ENCODE measurements at regions not wholly inside any gene's neighbourhood (a gene's known extent, or its start where the extent isn't known, plus 50 kb on each side); places are given as distances from the start of the nearest gene placed in this dataset.

DNA sequence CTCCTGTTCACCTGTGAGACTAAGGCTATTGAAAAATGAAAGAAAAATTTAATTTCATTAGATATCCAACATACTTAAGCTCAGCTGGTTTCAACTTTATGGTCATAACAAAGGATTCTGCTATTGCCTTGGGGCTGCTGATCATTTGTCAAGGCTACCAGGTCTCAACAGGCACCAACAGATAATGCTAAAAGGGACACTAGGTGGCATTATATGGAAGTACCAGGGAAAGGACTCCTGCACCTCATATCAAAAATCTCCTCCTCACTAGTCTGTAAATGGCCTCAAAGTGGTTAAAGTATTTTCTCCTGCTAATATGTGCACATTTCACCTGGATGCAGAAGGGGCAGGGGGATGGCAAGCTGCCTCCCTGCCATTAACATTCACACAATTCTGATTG is 167.9 kb upstream of the REG3A start:
- no peak for DNase-seq

DNA sequence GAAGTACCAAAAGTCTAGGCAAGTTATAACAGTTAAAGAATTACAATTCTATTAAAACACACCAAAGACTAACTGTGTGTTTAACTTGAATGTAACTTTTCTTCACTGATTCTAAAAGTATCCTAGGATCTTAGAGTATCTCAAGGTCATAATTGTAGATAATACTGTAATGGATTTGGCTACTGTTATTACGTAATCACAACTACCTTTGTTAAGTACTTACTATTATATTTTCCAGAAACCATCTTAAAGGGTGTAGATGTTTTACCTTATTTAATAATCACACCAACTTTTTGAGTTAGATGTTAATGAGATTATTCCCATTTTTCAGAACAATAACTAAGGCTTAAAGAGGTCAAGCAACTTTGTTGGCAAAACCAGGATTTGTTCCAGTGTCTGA is 161.3 kb upstream of the REG3A start:
- DNase-seq, result no peak

DNA sequence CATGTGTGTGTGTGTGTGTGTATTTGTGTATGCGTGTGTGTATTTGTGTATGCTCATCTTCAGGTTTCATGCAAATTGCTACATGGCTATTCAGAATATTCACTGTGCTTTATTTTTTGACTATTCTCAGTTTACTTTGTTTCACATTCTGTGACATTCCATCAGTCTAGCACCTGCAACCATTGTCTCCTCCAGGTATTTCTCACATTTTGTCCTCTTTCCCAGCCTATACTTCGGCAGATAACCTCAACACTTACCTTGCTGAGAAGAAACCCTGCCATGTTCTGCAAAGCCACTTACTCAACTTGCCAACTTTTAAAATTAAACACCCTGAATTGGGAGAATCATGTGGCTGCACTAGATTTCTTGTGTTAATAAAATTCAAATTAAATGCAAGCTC is 135.4 kb upstream of the REG3A start:
- DNase-seq, result no peak

DNA sequence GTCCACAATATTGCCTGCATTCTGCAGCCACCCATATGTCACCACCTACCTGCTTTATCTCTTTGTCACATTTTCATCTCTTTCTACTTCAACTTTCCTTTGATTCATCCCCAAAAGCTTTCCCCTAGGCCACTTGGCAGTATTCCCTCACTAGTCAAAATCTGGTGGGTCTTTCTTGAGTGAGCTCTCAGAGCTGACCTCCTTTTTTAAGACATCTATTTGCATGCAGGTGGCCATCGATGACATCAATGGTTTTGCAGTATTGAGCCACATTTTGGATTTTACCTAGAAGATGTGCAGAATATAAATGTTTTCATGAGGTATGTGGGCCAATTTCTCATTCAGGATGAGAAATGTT is 133.4 kb upstream of the REG3A start:
- DNase-seq, result no peak

DNA sequence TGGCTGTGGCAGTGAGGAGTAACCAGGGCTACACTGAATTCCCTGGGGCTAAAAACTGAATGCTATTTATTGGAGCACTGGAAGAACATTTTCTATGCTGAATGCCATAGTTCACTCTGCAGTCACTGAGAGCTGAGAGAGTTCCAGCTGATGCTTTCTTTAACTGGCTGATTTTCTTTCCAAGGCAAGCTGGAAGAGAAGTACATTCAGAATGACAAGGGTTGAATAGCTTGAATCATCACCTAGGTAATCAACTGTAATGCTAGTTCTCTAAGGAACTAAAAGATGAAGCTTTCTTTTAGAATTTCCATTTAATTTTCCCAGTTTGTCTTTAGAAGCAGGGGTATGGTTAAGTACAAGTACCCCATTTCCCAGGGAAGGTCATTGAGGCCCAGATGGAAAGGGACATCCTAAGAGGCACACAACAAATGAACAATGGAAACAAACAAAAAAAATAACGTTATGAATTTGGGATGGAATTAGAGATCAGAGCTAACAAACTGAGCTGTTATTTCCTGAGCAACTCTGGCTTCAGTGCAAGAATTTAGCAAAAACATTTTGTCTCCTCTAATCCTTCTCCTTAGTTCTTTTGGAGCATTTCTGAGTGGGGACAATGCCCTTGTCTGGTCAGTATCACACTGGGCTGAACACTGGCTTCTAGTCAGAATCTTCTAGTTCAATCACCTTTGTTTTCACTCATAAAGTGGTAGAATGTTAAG is 132.8 kb upstream of the REG3A start:
- DNase-seq, result no peak

DNA sequence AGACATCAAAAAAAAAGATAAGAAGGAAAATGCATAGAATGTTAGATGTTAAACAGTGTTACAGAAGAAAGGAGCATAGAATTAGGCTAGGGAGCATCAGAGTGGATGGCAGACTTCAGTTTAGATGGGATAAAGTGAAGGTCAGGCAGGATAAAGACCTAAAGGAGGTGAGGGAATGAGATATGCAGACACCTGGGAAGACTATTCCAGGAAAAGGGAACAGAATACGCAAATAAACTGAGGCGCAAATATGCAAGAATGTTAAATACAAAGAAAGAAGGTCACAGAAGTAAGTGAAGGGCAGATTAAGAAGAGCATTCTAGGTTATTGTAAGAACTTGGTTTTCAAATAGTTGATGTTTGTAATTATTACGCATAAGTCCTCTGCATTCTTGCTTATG is 116.3 kb upstream of the REG3A start:
- no peak for DNase-seq

DNA sequence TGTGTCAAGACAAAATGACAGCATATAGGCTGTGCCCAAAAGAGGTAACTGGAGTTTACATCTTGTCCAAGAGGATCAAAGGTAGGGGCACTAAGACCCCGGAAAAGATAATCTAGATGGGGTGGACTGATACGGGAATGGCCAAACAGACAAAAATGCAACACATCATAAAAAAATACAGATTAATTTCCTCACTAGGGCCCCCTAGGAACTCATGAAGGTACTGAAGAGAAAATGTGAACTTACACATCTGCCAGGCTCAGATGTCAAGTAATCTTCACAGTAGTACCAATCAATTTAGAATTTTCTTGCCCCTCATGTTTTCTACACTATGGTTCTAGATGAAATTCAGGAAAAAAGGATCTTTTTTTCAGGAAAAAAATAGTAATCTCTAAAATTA is 115.6 kb upstream of the REG3A start:
- no peak for DNase-seq

DNA sequence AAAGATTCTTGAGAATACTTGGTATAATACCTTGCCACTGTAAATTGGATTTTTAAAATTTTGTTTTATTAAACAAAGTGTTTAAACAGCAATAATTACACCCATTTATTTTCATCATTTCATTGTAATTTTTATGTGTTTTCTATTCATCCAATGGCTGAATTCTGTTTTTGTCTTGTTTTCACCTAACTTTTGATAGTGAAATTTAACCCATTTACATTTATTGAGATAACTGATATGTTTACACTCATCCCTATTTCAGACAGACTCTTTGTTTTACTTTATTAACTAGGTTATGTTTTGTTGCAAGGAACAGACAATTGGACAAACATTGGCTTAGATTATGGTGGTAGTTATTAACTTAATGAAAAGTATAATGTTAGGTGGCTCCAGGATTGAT is 113.1 kb upstream of the REG3A start:
- DNase-seq, result no peak

DNA sequence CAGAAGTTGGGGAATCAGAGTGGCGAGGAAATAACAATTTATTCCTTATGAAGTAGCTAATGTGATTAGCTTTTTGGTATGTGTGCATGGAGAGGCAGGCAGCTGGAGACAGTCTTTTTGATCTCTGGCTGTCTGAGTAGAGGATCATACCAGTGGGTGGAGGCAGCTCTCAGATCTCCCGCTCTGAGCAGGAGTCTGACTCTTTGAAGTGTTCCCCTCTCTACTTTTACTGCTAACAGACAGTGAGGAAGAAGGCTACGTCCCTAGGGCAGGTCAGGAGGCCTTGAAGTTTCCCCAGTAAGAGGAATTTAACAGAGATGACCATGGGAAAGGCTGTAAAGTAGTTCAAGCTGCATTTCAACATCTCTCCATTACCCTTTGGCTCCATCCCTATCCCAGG is 111.9 kb upstream of the REG3A start:
- no peak for DNase-seq

DNA sequence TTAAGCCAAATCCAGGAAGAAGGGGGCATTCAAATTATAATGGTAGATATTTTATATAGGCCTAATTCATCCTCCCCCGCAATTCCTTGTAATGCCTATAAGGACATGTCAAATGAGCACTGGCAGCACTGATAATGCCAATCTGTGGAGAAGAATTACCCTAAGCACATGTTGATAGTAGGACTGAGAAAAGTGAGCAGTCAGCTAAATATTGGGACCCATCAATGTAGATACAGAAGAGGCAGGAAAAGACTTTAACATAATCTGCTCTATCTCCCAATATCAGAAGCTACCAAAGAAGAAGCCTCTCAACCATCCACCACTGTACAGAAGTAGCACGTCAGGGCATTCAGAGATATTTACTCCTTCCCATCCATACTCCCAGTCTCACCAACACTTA is 101.3 kb upstream of the REG3A start:
- DNase-seq, result no peak

DNA sequence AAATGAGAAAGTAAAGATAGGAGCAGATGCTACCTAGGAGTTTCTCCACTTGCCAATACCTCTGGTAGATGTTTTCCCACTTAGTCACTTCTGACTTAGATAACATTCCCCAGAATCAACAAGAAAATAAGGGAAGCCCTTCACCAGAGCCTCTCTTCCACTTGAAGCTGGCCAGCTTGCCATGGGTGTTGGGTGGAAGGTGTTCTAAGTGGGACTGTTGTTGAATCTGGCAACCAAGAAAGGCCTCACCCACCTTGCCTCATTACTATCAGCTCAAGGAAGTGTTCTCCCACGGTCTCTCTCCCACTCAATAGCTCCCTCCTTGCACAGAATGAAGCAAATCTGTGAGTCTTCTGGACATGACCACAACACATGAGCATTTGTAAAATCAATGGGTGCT is 100.4 kb upstream of the REG3A start:
- no peak for DNase-seq

DNA sequence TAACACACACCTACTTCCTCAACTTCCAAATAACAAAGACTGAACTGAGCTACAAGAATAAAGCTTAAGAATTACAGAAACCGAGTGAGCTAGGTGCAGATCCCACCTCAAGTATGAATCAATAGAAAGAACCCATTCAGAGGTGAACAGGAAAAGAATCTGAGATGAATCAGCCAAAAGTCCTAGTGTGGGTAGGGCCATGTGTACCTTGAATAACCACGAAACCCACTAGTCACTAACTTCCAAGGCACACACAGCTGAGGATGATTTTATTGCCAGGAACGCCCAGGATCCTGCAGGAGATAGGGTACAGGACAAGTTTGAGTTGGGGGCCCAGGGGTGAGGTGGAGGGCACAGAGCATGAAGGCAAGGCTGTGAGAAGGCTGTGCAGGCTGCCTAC is 99.7 kb upstream of the REG3A start:
- no peak for DNase-seq

DNA sequence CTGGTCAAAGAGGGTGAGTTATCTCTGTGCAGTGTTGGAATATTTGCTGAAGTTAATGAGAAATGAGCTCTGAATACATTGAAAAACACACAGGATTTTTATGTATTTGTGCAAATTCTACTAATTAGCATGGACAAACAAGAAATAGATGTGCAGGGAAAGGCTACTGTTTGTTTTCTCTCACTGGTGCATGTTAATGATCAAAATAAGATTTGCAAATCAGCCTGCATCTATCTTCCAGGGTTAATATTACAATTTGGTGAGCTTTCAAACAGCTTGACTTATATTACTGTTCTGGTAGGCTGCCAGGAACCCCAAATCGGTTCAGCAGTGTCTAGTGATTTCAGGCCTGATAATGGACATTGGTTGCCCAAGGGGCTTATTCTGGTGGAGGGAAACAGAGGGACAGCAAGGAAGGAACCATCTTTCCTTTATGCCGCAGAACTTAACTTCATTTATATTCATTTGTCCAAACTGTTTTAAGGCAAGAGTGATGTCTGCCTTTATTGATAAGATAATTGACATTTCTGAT is 93.8 kb upstream of the REG3A start:
- DNase-seq, result no peak

DNA sequence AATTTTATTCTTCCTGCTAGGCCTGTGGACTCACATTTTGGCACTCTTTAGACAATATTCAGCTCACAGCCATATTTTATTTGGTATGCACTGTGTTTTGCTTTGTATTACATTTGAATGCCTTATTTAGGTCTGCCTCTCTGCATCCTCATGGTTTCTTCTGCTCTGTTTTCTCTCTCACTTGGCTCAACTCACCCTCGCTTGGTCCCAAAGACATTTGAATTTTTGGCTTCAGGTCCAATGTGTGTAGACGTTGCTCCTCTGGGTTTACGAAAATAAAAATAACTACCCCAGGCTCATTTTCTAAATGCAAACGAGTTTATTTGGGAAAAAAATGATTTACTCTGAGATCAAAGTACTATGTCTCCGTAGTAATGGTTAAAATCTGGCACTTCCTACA is 91.1 kb upstream of the REG3A start:
- DNase-seq, result no peak

DNA sequence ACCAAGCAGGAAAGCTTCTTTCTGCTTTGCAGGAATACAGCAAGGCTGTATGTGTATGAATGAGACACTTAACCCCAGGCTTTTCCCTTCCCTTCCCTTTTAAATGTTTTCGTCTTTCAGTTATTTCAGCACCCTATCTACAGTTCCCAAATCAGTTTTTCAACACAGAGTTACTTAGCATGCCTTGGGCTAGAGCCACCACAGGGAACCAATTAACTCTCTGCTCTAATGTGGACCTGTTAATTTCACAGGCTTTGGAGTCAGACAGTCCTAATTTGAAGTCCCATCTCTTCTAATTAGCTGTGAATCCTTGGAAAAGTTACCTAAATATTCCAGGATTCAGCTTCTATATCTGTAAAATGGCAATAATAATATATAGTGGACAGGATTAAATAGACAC is 89.2 kb upstream of the REG3A start:
- DNase-seq, result no peak

DNA sequence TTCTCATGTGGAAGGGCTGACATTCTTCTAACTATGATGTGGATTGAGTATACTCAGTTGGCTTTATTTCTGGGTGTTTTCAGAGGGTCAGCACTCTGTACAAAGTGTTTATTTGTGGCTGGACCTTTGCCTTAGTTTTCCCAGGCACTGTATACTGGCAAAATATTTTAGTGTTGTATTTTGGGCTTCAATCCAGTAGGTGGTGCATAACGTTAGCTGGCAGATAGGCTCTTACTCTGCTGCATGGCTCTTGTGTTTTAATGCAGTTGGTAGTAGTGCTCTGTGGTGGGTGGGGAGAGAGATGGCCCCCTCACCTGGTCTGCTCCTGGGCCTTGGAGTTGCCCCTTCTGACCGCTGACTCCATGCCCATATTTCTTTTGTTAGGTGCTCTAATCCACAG is 75.6 kb upstream of the REG3A start:
- no peak for DNase-seq

DNA sequence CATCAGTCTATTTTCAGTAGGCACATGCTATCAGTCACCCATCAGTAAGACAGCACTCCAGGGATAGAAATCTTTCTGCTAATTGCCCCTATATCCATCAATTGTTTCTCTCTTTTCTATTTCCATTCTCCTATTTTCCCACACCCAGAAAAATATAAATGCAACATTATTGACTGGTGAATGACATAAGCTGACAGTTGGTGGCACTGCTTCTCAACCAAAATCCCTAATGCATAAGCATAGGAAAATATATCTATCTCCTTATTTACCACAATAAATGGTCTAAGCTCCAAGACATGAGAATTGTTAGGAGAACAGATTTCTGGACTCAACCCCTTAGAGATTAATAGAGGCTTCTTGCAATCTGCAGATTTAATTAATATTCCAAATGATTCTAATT is 64.0 kb upstream of the REG3A start:
- DNase-seq, result no peak

DNA sequence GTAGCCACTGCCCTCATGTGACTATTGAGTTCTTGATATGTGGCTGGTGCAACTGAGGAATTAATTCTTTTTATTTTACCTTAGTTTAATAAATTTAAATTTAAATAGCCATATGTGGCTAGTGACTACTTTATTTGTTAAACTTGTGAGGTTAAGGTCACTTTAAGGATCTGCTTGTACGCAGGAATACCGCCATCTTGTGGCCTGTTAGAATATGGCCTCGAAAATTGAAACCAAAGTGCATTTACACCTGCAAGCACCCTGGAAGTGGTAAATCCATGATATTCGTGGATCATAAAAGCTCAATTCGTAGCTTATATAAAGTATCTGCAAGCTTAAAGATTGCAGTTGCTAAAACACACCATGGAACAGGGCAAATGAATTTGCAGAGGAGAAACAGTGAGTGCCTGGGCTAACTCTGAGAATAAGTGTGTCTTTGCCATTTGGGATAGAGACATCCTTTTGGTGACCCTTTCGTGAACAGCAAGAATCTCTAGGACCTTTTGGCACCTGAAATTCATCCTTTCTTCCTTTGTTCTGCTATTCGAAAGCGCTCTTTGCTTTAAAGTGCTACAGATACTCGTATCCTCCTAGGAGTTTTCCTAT is 59.9 kb upstream of the REG3A start:
- DNase-seq, result peak; percentile 49

DNA sequence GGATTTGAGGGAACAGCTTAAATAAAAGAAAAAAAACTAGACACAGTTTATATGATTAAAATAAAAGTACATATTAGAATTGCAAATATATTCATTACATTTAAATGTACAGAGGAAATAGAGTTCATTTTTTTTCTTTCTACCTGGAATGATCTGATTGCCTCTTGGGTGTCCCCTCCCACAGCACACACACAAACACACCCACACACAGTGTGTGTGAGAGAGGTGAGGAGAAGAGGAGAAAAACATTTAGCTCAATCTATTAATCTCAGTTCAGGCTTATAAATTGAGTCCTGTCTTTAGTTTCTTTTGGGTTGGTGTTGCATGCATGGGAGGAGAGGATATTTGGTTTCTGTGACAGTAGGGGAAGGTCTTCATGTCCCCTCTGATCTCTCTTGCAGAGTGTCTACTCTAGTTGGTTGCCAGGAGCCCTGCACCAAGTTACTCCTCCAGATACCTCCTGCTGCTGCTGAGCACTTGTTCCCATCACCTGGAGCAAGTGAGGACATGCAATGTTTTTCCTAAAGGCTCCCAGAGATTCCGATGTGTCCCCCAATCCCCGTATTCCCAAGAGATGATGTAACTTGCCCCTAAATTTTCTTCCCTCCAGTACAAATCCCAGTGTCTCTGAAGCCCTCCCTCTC is 50.8 kb upstream of the REG3A start:
- no peak for DNase-seq
